HEK293 (cell line): ENCODE measurements at regions not wholly inside any gene's neighbourhood (a gene's known extent, or its start where the extent isn't known, plus 50 kb on each side); places are given as distances from the start of the nearest gene placed in this dataset.

Experiments
- CTCF ChIA-PET: fragments of 350-600 bp; formaldehyde crosslinking; extraction: SDS; loops from one replicate; lab custom pipeline; 2021; ENCODE audit warnings: antibody characterized with exemption; lab: Yijun Ruan, JAX
- POLR2A ChIA-PET: fragments of 300-600 bp; formaldehyde crosslinking; extraction: SDS; loops from one replicate; lab custom pipeline; 2020; ENCODE audit warnings: antibody characterized with exemption, inconsistent platforms; lab: Yijun Ruan, JAX
- H3K27ac ChIP-seq: fragments of 200-500 bp; sonication (Bioruptor generic); 2 replicates; pipeline ENCODE4 v1.5.1; 2014; ENCODE audit warnings: low read depth, low read length, control low read depth, inconsistent platforms; ENCODE audit errors: extremely low read depth
- H3K36me3 ChIP-seq, 2 experiments: fragments of 200-500 bp in 1 of 2; sonication (Bioruptor generic) in 1 of 2; 1 replicate in 1 of 2; 2 replicates in 1 of 2; pipeline ENCODE4 v1.5.1; 2014 to 2017; ENCODE audit warnings: inconsistent platforms in 2 of 2, low read length in 2 of 2; ENCODE audit not compliant: control insufficient read depth in 2 of 2, insufficient read depth in 1 of 2
- H3K4me1 ChIP-seq: fragments of 200-500 bp; sonication (Bioruptor generic); 2 replicates; pipeline ENCODE4 v1.5.1; 2014; ENCODE audit warnings: mild to moderate bottlenecking, low read length, inconsistent platforms; ENCODE audit not compliant: control insufficient read depth, insufficient read depth
- H3K4me3 ChIP-seq: 2 replicates; pipeline ENCODE4 v1.5.1; 2011; ENCODE audit warnings: low read depth, mild to moderate bottlenecking, control low read depth, low read length, moderate library complexity
- H3K9me3 ChIP-seq: fragments of 200-500 bp; sonication (Bioruptor generic); 2 replicates; pipeline ENCODE4 v1.5.1; 2014; ENCODE audit warnings: low read depth, low read length, inconsistent platforms; ENCODE audit not compliant: control insufficient read depth, insufficient read depth
- BCL6B ChIP-seq: fragments of 450-650 bp; formaldehyde crosslinking; IDR thresholded peaks from 2 replicates; pipeline ENCODE4 v1.5.1; 2017; ENCODE audit warnings: missing biosample characterization, missing genetic modification characterization
- GLI4 ChIP-seq: fragments of 450-650 bp; formaldehyde crosslinking; IDR thresholded peaks from 2 replicates; pipeline ENCODE4 v1.5.1; 2016; ENCODE audit warnings: missing biosample characterization, missing genetic modification characterization
- GLIS1 ChIP-seq: fragments of 450-650 bp; formaldehyde crosslinking; IDR thresholded peaks from 2 replicates; pipeline ENCODE4 v1.5.1; 2016; ENCODE audit warnings: missing biosample characterization, missing genetic modification characterization
- HIC1 ChIP-seq: fragments of 450-650 bp; formaldehyde crosslinking; IDR thresholded peaks from 2 replicates; pipeline ENCODE4 v1.5.1; 2016; ENCODE audit warnings: missing biosample characterization, missing genetic modification characterization
- KLF10 ChIP-seq: fragments of 450-650 bp; IDR thresholded peaks from 2 replicates; pipeline ENCODE4 v1.5.1; 2018; ENCODE audit warnings: missing biosample characterization, mild to moderate bottlenecking, missing genetic modification characterization
- KLF16 ChIP-seq: fragments of 450-650 bp; formaldehyde crosslinking; IDR thresholded peaks from 2 replicates; pipeline ENCODE4 v1.5.1; 2017; ENCODE audit warnings: missing biosample characterization, missing genetic modification characterization
- OSR2 ChIP-seq: fragments of 450-650 bp; formaldehyde crosslinking; IDR thresholded peaks from 2 replicates; pipeline ENCODE4 v1.5.1; 2016; ENCODE audit warnings: missing biosample characterization, missing genetic modification characterization
- RBAK ChIP-seq: fragments of 450-650 bp; formaldehyde crosslinking; IDR thresholded peaks from 2 replicates; pipeline ENCODE4 v1.5.1; 2016; ENCODE audit warnings: missing biosample characterization, missing genetic modification characterization
- REST ChIP-seq: fragments of 450-650 bp; formaldehyde crosslinking; IDR thresholded peaks from 2 replicates; pipeline ENCODE4 v1.5.1; 2016; ENCODE audit warnings: missing biosample characterization, missing genetic modification characterization
- ZFHX2 ChIP-seq: fragments of 450-650 bp; formaldehyde crosslinking; conservative IDR thresholded peaks from 2 replicates; pipeline ENCODE4 v1.5.1; 2016; ENCODE audit warnings: missing biosample characterization, missing genetic modification characterization
- ZNF140 ChIP-seq: fragments of 450-650 bp; formaldehyde crosslinking; IDR thresholded peaks from 2 replicates; pipeline ENCODE4 v1.5.1; 2016; ENCODE audit warnings: missing biosample characterization, missing genetic modification characterization
- ZNF221 ChIP-seq: fragments of 450-650 bp; formaldehyde crosslinking; IDR thresholded peaks from 2 replicates; pipeline ENCODE4 v1.5.1; 2017; ENCODE audit warnings: missing biosample characterization, missing genetic modification characterization, borderline replicate concordance
- ZNF223 ChIP-seq: fragments of 450-650 bp; formaldehyde crosslinking; IDR thresholded peaks from 2 replicates; pipeline ENCODE4 v1.5.1; 2016; ENCODE audit warnings: missing biosample characterization, missing genetic modification characterization
- ZNF24 ChIP-seq: fragments of 450-650 bp; formaldehyde crosslinking; IDR thresholded peaks from 2 replicates; pipeline ENCODE4 v1.5.1; 2016; ENCODE audit warnings: missing biosample characterization, missing genetic modification characterization
- ZNF26 ChIP-seq: fragments of 450-650 bp; formaldehyde crosslinking; IDR thresholded peaks from 2 replicates; pipeline ENCODE4 v1.5.1; 2016; ENCODE audit warnings: missing biosample characterization, missing genetic modification characterization
- ZNF266 ChIP-seq: fragments of 450-650 bp; formaldehyde crosslinking; IDR thresholded peaks from 2 replicates; pipeline ENCODE4 v1.5.1; 2016; ENCODE audit warnings: missing biosample characterization, missing genetic modification characterization, low read depth
- ZNF324 ChIP-seq: fragments of 450-650 bp; formaldehyde crosslinking; IDR thresholded peaks from 2 replicates; pipeline ENCODE4 v1.5.1; 2016; ENCODE audit warnings: missing biosample characterization, missing genetic modification characterization
- ZNF354C ChIP-seq: fragments of 450-650 bp; formaldehyde crosslinking; IDR thresholded peaks from 2 replicates; pipeline ENCODE4 v1.5.1; 2016; ENCODE audit warnings: missing biosample characterization, missing genetic modification characterization, low read depth, borderline replicate concordance
- ZNF521 ChIP-seq: fragments of 450-650 bp; formaldehyde crosslinking; IDR thresholded peaks from 2 replicates; pipeline ENCODE4 v1.5.1; 2017; ENCODE audit warnings: missing biosample characterization, mild to moderate bottlenecking, missing genetic modification characterization
- ZNF529 ChIP-seq: fragments of 450-650 bp; formaldehyde crosslinking; IDR thresholded peaks from 2 replicates; pipeline ENCODE4 v1.5.1; 2017; ENCODE audit warnings: missing genetic modification characterization, missing biosample characterization; ENCODE audit not compliant: insufficient replicate concordance
- ZNF549 ChIP-seq: fragments of 450-650 bp; IDR thresholded peaks from 2 replicates; pipeline ENCODE4 v1.5.1; 2018; ENCODE audit warnings: missing biosample characterization, missing genetic modification characterization, mild to moderate bottlenecking, inconsistent platforms, moderate library complexity
- ZNF560 ChIP-seq: fragments of 450-650 bp; formaldehyde crosslinking; IDR thresholded peaks from 2 replicates; pipeline ENCODE4 v1.5.1; 2017; ENCODE audit warnings: missing biosample characterization, missing genetic modification characterization, borderline replicate concordance
- ZNF600 ChIP-seq: fragments of 450-650 bp; formaldehyde crosslinking; IDR thresholded peaks from 2 replicates; pipeline ENCODE4 v1.5.1; 2016; ENCODE audit warnings: missing biosample characterization, missing genetic modification characterization
- ZNF704 ChIP-seq: fragments of 450-650 bp; formaldehyde crosslinking; IDR thresholded peaks from 2 replicates; pipeline ENCODE4 v1.5.1; 2016; ENCODE audit warnings: missing biosample characterization, missing genetic modification characterization
- ZNF76 ChIP-seq: fragments of 450-650 bp; formaldehyde crosslinking; IDR thresholded peaks from 2 replicates; pipeline ENCODE4; 2016; ENCODE audit warnings: low read depth, missing biosample characterization, missing genetic modification characterization, borderline replicate concordance
- ZNF792 ChIP-seq: fragments of 450-650 bp; formaldehyde crosslinking; IDR thresholded peaks from 2 replicates; pipeline ENCODE4 v1.5.1; 2016; ENCODE audit warnings: missing biosample characterization, missing genetic modification characterization
- ZSCAN5A ChIP-seq: fragments of 450-650 bp; formaldehyde crosslinking; IDR thresholded peaks from 2 replicates; pipeline ENCODE4 v1.5.1; 2016; ENCODE audit warnings: missing biosample characterization, missing genetic modification characterization
- ZXDB ChIP-seq: fragments of 450-650 bp; formaldehyde crosslinking; IDR thresholded peaks from 2 replicates; pipeline ENCODE4 v1.5.1; 2016; ENCODE audit warnings: missing biosample characterization, missing genetic modification characterization

GRCh38 chr15:69807721-69808120 is 290.0 kb downstream of the TLE3 start:
- no peaks in the 10 kb centered on the region for H3K9me3 ChIP-seq
- no peaks in the 10 kb centered on the region for H3K36me3 ChIP-seq
- ChIA-PET POLR2A (no interaction called here), CTCF (interaction anchor here (0.5 to 1.5 kb wide), 3 partner anchors 10 to 493 kb away, joined by 3 read pairs; no protein-coding TSS in a partner anchor)
- H3K4me3 ChIP-seq = no peak overlapping the region
- H3K27ac ChIP-seq = no peak overlapping the region
- peaks cover 2% of the 10 kb centered on the region; the same call in 1 of the 2 replicates for H3K4me1 ChIP-seq
- TF ChIP-seq ZNF792 (no peak), KLF16 (tag by site-specific recombination) (no peak), KLF10 (tag by site-specific recombination) (no peak), ZNF521 (tag by site-specific recombination) (no peak), ZNF266 (tag by site-specific recombination) (no peak), ZNF529 (tag by site-specific recombination) (no peak), BCL6B (tag by site-specific recombination) (no peak), OSR2 (tag by site-specific recombination) (peak; percentile 93), ZNF560 (tag by site-specific recombination) (no peak), ZNF140 (tag by site-specific recombination) (no peak), ZNF24 (tag by site-specific recombination) (no peak), ZFHX2 (tag by site-specific recombination) (no peak), ZNF324 (tag by site-specific recombination) (no peak), GLI4 (no peak), GLIS1 (peak; percentile 77), RBAK (tag by site-specific recombination) (no peak), ZNF76 (tag by site-specific recombination) (no peak), ZNF704 (tag by site-specific recombination) (no peak), REST (tag by site-specific recombination) (no peak), ZXDB (tag by site-specific recombination) (no peak), ZSCAN5A (tag by site-specific recombination) (no peak), ZNF26 (tag by site-specific recombination) (no peak), HIC1 (tag by site-specific recombination) (no peak), ZNF221 (tag by site-specific recombination) (no peak), ZNF549 (tag by site-specific recombination) (no peak), ZNF354C (no peak), ZNF600 (tag by site-specific recombination) (peak; percentile 28; the same call in 1 of the 2 replicates), ZNF223 (no peak)
